NCI-H446 (cell line): ENCODE measurements at regions not wholly inside any gene's neighbourhood (a gene's known extent, or its start where the extent isn't known, plus 50 kb on each side); places are given as distances from the start of the nearest gene placed in this dataset.
"Not testable (repeated sequence)": the region's sequence is repeated elsewhere in the genome, so short reads cannot be mapped to it uniquely, and the experiment has no call there.

Experiments
- DNase-seq, 2 experiments: peaks; one replicate each; lab custom pipeline; 2025; lab: John Stamatoyannopoulos, UW

- DNase-seq: no peak
Measured at GRCh38 chr6:113194090-113194489, 663.1 kb upstream of the MARCKS start.

DNA sequence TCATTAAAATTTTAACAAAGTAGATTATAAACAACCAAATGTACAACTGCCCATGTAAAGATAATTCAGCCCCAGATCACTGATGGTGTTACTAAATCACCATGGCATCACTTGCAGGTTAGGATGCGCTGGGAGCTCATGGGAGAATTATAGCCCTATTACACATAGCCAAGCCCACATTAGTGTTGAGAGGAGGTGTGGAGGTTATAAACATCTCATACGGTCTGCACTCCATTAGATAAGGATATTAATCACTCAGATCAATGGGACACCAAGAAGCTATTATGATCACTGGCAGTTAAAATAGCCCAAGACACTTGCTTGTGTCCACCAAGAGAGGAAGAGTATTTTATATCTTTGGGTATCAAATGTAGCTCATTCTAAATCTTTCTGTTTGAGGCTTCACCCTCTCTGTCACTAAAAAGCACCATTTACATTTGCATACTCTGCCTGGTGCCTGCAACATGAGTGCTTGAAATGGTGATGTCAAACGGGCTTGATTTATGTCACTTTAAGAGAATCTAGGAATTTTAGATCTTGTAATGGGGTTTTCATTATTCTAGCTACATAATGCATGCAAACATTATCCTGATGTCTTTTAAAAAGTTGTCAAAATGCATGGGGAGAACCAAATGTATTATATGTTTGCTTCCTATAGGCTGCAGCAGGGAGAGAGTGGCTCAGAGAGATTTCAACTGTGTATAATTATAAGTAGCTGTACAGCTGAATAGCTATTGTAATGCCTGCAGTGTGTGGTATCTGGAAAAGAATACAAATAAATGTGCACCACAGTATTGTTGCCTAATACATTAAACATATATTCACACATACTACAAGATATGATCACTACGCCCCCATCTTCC lies 654.1 kb upstream of the MARCKS start:
- no peak for DNase-seq

GRCh38 chr6:113203715-113204110 lies 653.4 kb upstream of the MARCKS start:
- no peak for DNase-seq

GRCh38 chr6:113205553-113205952 lies 651.6 kb upstream of the MARCKS start:
- DNase-seq: no peak

DNA sequence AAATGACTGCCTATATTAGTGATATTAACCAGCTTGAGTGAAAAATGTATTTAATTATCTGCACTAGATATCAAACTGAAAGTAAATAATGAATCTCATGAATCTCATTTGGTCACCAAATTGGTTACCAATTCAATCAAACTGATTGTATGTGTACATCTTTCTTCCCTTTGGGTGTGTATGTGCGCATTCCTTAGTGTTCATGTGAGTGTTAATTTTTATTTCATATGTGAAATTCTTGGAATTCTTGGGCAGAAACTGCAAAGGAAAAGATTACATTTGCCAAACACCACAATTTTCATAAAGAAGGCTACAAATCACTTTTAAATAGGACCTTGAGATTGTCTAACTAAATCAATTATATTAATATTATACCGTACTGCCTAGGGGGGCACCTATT lies 648.4 kb upstream of the MARCKS start:
- DNase-seq: no peak

GRCh38 chr6:113209315-113209714 lies 647.8 kb upstream of the MARCKS start:
- DNase-seq: no peak

GRCh38 chr6:113211170-113211569 lies 646.0 kb upstream of the MARCKS start:
- DNase-seq: no peak

DNA sequence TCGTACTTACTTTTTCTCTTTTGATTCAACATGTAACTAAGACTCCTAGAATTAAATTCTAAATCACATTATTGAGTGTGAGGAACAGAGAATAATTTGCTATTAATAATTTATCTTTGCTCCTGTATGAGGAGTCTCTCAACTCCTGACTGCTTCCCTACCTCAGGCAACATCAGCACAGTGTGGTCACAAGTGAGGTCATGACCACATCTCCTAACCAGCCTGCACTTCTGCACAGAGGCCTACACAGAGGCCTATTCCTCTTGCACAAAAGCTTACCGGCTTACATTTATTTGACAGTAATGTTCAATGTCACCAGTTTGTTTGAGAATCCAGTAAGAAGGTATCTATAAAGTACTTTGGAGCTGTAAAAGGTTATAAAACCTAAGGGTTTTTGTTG lies 637.4 kb upstream of the MARCKS start:
- DNase-seq: no peak

GRCh38 chr6:113220832-113221231 lies 636.3 kb upstream of the MARCKS start:
- no peak for DNase-seq

GRCh38 chr6:113221850-113222249 lies 635.3 kb upstream of the MARCKS start:
- DNase-seq: no peak

DNA sequence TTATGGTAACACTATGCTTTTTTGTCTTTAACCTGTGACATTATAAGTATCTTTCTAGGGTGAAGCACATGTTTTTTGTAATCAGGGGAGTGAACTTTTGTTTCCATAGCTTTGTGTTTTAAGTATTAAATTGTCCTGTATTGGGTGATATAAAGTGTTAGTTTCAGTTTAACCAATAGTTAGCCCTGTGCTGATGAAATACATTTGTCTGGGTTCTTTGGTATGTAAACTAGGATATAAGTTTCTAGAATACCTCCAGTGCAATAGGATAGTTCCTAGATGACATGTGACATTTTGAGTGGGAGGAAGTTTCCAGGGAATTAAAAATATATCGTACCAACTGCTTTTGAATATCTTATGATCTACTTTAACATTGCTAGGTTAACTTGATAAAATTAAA lies 611.0 kb upstream of the MARCKS start:
- no peak for DNase-seq

- no peak for DNase-seq
Measured at GRCh38 chr6:113248532-113248931, 608.6 kb upstream of the MARCKS start.

GRCh38 chr6:113254194-113254593 lies 603.0 kb upstream of the MARCKS start:
- DNase-seq: not testable (repeated sequence)

GRCh38 chr6:113258771-113259170 lies 598.4 kb upstream of the MARCKS start:
- no peak for DNase-seq

GRCh38 chr6:113271437-113271836 lies 585.7 kb upstream of the MARCKS start:
- no peak for DNase-seq

DNA sequence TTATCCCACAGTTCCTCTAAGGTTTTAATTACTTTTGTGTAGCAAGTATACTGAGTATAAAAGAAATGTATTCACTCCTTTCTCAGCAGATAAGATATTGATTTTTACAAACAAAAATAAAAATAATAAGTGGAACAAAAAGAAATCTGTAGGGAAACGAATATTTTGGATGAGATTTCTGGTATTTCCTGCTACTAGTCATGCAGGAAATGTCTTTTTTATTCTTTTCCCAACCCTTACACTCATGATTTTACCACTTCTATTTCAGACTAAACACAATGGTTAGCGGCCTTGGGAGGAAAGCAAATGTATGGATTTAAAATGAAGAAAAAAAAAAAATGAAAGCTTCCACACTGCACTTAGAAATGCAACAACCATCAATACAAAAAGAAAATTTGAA lies 580.5 kb upstream of the MARCKS start:
- DNase-seq: no peak

DNA sequence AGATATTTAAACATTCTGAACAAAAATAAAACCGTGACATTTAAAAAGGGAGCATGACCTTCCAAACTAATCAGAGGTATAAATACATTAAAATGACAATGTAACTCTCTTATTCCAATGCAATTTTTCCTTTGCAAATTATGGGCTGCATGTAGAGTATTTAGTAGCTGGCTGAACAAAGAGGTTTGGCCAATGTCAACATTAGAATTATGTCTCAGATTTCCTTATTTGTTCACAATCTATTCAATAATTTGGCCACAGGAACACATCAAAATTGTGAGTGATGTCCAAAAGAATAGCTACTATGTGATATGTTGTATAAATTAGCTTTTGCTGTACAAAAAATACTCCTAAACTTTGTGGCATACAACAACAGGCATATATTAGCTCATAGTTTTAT lies 580.0 kb upstream of the MARCKS start:
- DNase-seq: no peak

DNA sequence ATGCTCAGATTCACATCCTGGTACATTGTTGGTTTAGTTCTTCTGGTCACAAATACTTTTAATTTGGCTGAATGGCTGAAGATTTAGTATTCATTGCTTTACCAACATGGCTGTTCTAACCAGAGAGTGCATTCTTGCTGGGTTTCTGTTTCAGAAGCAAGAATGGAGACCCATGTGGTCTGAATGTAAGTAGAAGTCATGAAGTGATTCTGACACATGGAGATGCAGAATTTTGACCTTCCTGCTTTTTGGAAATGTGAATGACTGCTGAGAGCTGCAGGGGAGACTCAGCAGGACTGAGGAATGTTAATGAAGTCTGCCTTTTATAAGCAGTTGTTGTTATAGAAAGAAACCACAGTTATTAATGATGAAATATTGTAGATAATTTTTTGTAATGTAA lies 576.1 kb upstream of the MARCKS start:
- no peak for DNase-seq

DNA sequence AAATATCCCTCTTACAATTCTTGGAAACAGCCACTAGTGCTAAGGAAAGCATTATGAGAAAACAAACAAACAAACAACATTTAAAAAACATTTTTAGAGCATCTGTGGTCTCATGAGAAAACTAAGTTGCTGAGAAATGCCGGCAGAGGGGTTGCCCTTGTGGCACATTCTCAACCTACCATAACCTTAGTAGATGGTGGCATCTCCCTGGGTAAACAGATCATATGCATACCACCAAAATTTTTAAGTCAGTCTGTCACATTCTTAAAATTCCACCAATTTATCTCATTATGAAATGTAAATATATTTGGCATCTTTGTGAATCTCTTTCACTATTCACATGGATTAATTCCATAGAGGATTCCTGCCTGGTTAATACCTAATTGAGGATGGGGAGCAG lies 575.7 kb upstream of the MARCKS start:
- no peak for DNase-seq

DNA sequence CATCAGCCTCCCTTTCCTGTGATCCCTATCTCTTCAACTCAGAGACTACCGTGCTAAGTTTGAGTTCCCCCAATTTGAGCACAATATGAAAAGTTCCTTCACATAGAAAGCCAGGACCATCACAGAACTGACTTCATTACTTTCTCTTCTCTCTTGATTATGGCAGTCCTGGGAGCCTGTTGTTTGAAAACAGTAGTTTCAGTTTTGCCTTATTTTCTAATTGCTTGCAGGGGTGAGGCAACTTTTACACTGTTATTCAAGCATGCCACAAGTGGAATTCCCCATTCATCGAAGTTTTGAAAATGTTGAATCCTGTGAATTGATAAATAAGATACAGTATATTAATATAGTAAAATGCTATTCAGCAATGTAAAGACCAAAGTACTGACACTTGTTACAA lies 569.7 kb upstream of the MARCKS start:
- no peak for DNase-seq

GRCh38 chr6:113288409-113288808 lies 568.7 kb upstream of the MARCKS start:
- DNase-seq: no peak

- DNase-seq: no peak
Measured at GRCh38 chr6:113289166-113289565, 568.0 kb upstream of the MARCKS start.

- no peak for DNase-seq
Measured at GRCh38 chr6:113290684-113291083, 566.5 kb upstream of the MARCKS start.

DNA sequence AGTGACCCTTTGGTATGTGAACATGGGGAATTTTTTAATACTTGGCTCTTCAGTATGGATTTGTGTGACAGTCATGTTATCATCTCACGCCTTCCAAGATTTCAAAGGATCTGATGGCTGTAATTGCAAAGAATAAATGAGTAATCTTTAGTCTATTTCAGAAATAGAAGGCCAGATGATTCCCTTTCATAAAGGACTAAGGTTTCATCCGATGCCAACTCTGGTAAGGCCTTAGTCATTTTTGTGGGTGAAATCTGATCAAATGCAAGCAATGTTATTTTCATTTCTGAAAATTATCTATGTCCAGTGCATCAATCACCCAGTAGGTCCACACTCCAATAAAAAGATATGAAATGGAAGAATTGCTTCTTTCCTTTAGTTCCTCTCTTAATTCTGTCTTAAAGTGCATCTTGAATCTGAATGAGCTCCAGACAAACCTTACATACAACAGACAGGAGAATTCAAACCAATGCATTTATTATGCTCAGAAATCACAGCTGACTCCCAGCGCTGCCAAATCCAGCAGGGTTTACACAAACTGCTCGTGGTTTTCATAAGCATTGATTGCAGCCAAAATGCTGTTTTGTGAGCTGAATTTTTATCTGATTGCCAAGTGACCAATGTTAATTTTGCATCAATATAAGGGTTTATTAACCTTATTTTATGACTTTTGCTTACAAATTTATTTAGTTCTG lies 565.2 kb upstream of the MARCKS start:
- peak; percentile 22 to 60 for DNase-seq
